Naive thymus-derived CD4-positive, alpha-beta T cell (primary cell): ENCODE measurements at regions not wholly inside any gene's neighbourhood (a gene's known extent, or its start where the extent isn't known, plus 50 kb on each side); places are given as distances from the start of the nearest gene placed in this dataset.

Experiments used
- ATAC-seq: fragments of 150-1000 bp; cut with Tn5 transposase; 2 replicates; pipeline ENCODE4 v1.10.0; 2021; ENCODE audit warnings: mild to moderate bottlenecking, moderate library complexity
- CTCF ChIA-PET: fragments of 350-600 bp; sonication (Branson Sonifier 250); formaldehyde crosslinking; loops from one replicate; lab custom pipeline; 2021; ENCODE audit warnings: antibody characterized with exemption; lab: Charles Lee
- POLR2A ChIA-PET: fragments of 350-600 bp; sonication (Branson Sonifier 250); formaldehyde crosslinking; loops from one replicate; lab custom pipeline; 2021; ENCODE audit warnings: antibody characterized with exemption, inconsistent platforms; lab: Charles Lee
- DNase-seq, 9 donors: peaks; one replicate each; pipeline versions ENCODE4 v3.0.0 to v3.0.0-alpha.2; 2020 to 2022; ENCODE audit warnings: mixed read lengths in 1 of 9
- H3K27ac ChIP-seq: one replicate; pipeline ENCODE4 v1.7.0; 2013; ENCODE audit warnings: mild to moderate bottlenecking, low read depth, low read length, moderate library complexity
- H3K27me3 ChIP-seq, 2 donors: one replicate each; pipeline ENCODE4 v1.7.0; 2013; ENCODE audit warnings: low read length in 2 of 2, mild to moderate bottlenecking in 2 of 2, moderate library complexity in 2 of 2; ENCODE audit not compliant: control insufficient read depth in 2 of 2, insufficient read depth in 2 of 2
- H3K36me3 ChIP-seq, 3 experiments: 1 replicate in 2 of 3; 2 replicates in 1 of 3; pipeline ENCODE4 v1.7.0; 2013; ENCODE audit warnings: low read length in 3 of 3, mild to moderate bottlenecking in 3 of 3, moderate library complexity in 1 of 3; ENCODE audit not compliant: insufficient read depth in 3 of 3, control insufficient read depth in 2 of 3
- H3K4me1 ChIP-seq, 2 donors: one replicate each; pipeline ENCODE4 v1.7.0; 2013; ENCODE audit warnings: low read length in 2 of 2, mild to moderate bottlenecking in 2 of 2, moderate library complexity in 1 of 2; ENCODE audit not compliant: control insufficient read depth in 2 of 2, insufficient read depth in 2 of 2
- H3K4me3 ChIP-seq: 2 replicates; pipeline ENCODE4 v1.7.0; 2013; ENCODE audit warnings: mild to moderate bottlenecking, low read length
- H3K9me3 ChIP-seq, 3 experiments: 1 replicate in 2 of 3; 2 replicates in 1 of 3; pipeline ENCODE4 v1.7.0; 2013; ENCODE audit warnings: low read length in 3 of 3; ENCODE audit not compliant: control insufficient read depth in 2 of 3
- H3K27ac Mint-ChIP-seq, 9 donors: one replicate each; pipeline ENCODE4 v1.8.0; 2020 to 2022; ENCODE audit warnings: mixed read lengths in 9 of 9, mild to moderate bottlenecking in 8 of 9, moderate library complexity in 5 of 9, inconsistent platforms in 2 of 9
- H3K27me3 Mint-ChIP-seq, 5 donors: one replicate each; pipeline ENCODE4 v1.8.0; 2021 to 2022; ENCODE audit warnings: mixed read lengths in 5 of 5, mild to moderate bottlenecking in 1 of 5
- H3K36me3 Mint-ChIP-seq, 5 donors: one replicate each; pipeline ENCODE4 v1.8.0; 2020 to 2022; ENCODE audit warnings: mixed read lengths in 5 of 5, mild to moderate bottlenecking in 3 of 5, inconsistent platforms in 1 of 5
- H3K4me1 Mint-ChIP-seq, 7 donors: one replicate each; pipeline ENCODE4 v1.8.0; 2020 to 2022; ENCODE audit warnings: mixed read lengths in 7 of 7, mild to moderate bottlenecking in 3 of 7, inconsistent platforms in 1 of 7
- H3K4me3 Mint-ChIP-seq, 10 donors: one replicate each; pipeline ENCODE4 v1.8.0; 2020 to 2022; ENCODE audit warnings: mild to moderate bottlenecking in 10 of 10, mixed read lengths in 10 of 10, moderate library complexity in 6 of 10, inconsistent platforms in 2 of 10
- H3K9me3 Mint-ChIP-seq, 11 donors: one replicate each; pipeline ENCODE4 v1.8.0; 2020 to 2022; ENCODE audit warnings: mixed read lengths in 11 of 11, mild to moderate bottlenecking in 4 of 11, inconsistent platforms in 1 of 11, moderate library complexity in 1 of 11
- intact Hi-C, 2 donors: fragments of 100-400 bp; cut with micrococcal nuclease; formaldehyde crosslinking; loops; one replicate each; pipeline ENCODE4 v1.15.1; 2023

GRCh38 chr3:23746441-23746840 lies 59.3 kb upstream of the UBE2E1 start:
- peaks cover 0 to 20% (median 0%) of the 10 kb centered on the region in 5 donors for H3K27me3 Mint-ChIP-seq
- H3K4me3 Mint-ChIP-seq = no peak overlapping the region
- no peaks in the 10 kb centered on the region for H3K27me3 ChIP-seq
- H3K36me3 Mint-ChIP-seq = no peaks in the 10 kb centered on the region
- ATAC-seq (no peak), DNase-seq (no peak)
- H3K27ac ChIP-seq = no peak overlapping the region
- H3K36me3 ChIP-seq = no peaks in the 10 kb centered on the region
- no peaks in the 10 kb centered on the region for H3K9me3 ChIP-seq
- H3K4me1 ChIP-seq = no peaks in the 10 kb centered on the region
- H3K27ac Mint-ChIP-seq = no peak overlapping the region
- peaks cover 0 to 5% (median 0%) of the 10 kb centered on the region in 7 donors for H3K4me1 Mint-ChIP-seq
- H3K4me3 ChIP-seq = no peak overlapping the region
- intact Hi-C loops = no loop called here
- ChIA-PET CTCF (no interaction called here), POLR2A (no interaction called here)
- H3K9me3 Mint-ChIP-seq = no peaks in the 10 kb centered on the region

- peaks cover 0 to 1% (median 0%) of the 10 kb centered on the region in 11 donors for H3K9me3 Mint-ChIP-seq
- H3K4me3 ChIP-seq = no peak overlapping the region
- ChIA-PET CTCF (no interaction called here), POLR2A (no interaction called here)
- ATAC-seq = no peak
- no peaks in the 10 kb centered on the region for H3K27me3 ChIP-seq
- H3K4me1 Mint-ChIP-seq = peaks cover 0 to 5% (median 0%) of the 10 kb centered on the region in 7 donors
- H3K4me3 Mint-ChIP-seq = no peak overlapping the region
- H3K4me1 ChIP-seq = no peaks in the 10 kb centered on the region
- peaks cover 0 to 13% (median 0%) of the 10 kb centered on the region in 5 donors for H3K27me3 Mint-ChIP-seq
- no peak for DNase-seq
- H3K9me3 ChIP-seq = no peaks in the 10 kb centered on the region
- intact Hi-C loops = no loop called here
- no peaks in the 10 kb centered on the region for H3K36me3 Mint-ChIP-seq
- H3K27ac Mint-ChIP-seq = no peak overlapping the region
- H3K36me3 ChIP-seq = no peaks in the 10 kb centered on the region
- no peak overlapping the region for H3K27ac ChIP-seq
These were observed 57.9 kb upstream of the UBE2E1 start for GRCh38 chr3:23747841-23748240.

GRCh38 chr3:23748398-23749110 lies 57.2 kb upstream of the UBE2E1 start:
- H3K27ac ChIP-seq = no peak overlapping the region
- H3K4me1 ChIP-seq = no peaks in the 10 kb centered on the region
- POLR2A ChIA-PET = no interaction called here
- Mint-ChIP-seq H3K9me3 (peaks cover 0 to 1% (median 0%) of the 10 kb centered on the region in 11 donors), H3K4me3 (no peak overlapping the region), H3K36me3 (no peaks in the 10 kb centered on the region), H3K4me1 (peaks cover 0 to 5% (median 0%) of the 10 kb centered on the region in 7 donors), H3K27ac (no peak overlapping the region), H3K27me3 (peaks cover 0 to 11% (median 0%) of the 10 kb centered on the region in 5 donors)
- CTCF ChIA-PET = no interaction called here
- no peaks in the 10 kb centered on the region for H3K9me3 ChIP-seq
- H3K36me3 ChIP-seq = no peaks in the 10 kb centered on the region
- no peaks in the 10 kb centered on the region for H3K27me3 ChIP-seq
- ATAC-seq = peak; percentile 77
- DNase-seq = no peak
- H3K4me3 ChIP-seq = no peak overlapping the region
- intact Hi-C loops = no loop called here

- Histone ChIP-seq H3K4me3 (no peak overlapping the region), H3K4me1 (no peaks in the 10 kb centered on the region), H3K27ac (no peak overlapping the region), H3K9me3 (no peaks in the 10 kb centered on the region), H3K27me3 (no peaks in the 10 kb centered on the region), H3K36me3 (no peaks in the 10 kb centered on the region)
- peaks cover 0 to 5% (median 0%) of the 10 kb centered on the region in 7 donors for H3K4me1 Mint-ChIP-seq
- ChIA-PET CTCF (no interaction called here), POLR2A (interaction anchor here (0.8 kb wide), 1 partner anchor 460 kb away, joined by 3 read pairs; no protein-coding TSS in a partner anchor)
- intact Hi-C loops = no loop called here
- ATAC-seq (no peak), DNase-seq (no peak)
- no peak overlapping the region for H3K27ac Mint-ChIP-seq
- no peak overlapping the region for H3K4me3 Mint-ChIP-seq
- H3K9me3 Mint-ChIP-seq = peaks cover 0 to 1% (median 0%) of the 10 kb centered on the region in 11 donors
- H3K27me3 Mint-ChIP-seq = peaks cover 0 to 10% (median 0%) of the 10 kb centered on the region in 5 donors
- no peaks in the 10 kb centered on the region for H3K36me3 Mint-ChIP-seq
These were observed 56.1 kb upstream of the UBE2E1 start for GRCh38 chr3:23749609-23750008.

GRCh38 chr3:23750573-23751210 lies 55.1 kb upstream of the UBE2E1 start:
- Histone ChIP-seq H3K36me3 (no peaks in the 10 kb centered on the region), H3K27ac (no peak overlapping the region), H3K9me3 (no peaks in the 10 kb centered on the region), H3K4me1 (no peaks in the 10 kb centered on the region), H3K4me3 (no peak overlapping the region), H3K27me3 (no peaks in the 10 kb centered on the region)
- H3K4me1 Mint-ChIP-seq = peaks cover 0 to 5% (median 0%) of the 10 kb centered on the region in 7 donors
- no peak overlapping the region for H3K27ac Mint-ChIP-seq
- DNase-seq (no peak), ATAC-seq (no peak)
- H3K36me3 Mint-ChIP-seq = no peaks in the 10 kb centered on the region
- peaks cover 0 to 1% (median 0%) of the 10 kb centered on the region in 11 donors for H3K9me3 Mint-ChIP-seq
- POLR2A ChIA-PET = no interaction called here
- CTCF ChIA-PET = no interaction called here
- intact Hi-C loops = no loop called here
- H3K27me3 Mint-ChIP-seq = peaks cover 0 to 8% (median 0%) of the 10 kb centered on the region in 5 donors
- no peak overlapping the region for H3K4me3 Mint-ChIP-seq

GRCh38 chr3:23751212-23751723 lies 54.5 kb upstream of the UBE2E1 start:
- no peak overlapping the region for H3K4me3 ChIP-seq
- ChIA-PET POLR2A (no interaction called here), CTCF (no interaction called here)
- ATAC-seq = no peak
- H3K27me3 ChIP-seq = no peaks in the 10 kb centered on the region
- no peaks in the 10 kb centered on the region for H3K4me1 ChIP-seq
- no peaks in the 10 kb centered on the region for H3K36me3 Mint-ChIP-seq
- H3K9me3 ChIP-seq = no peaks in the 10 kb centered on the region
- H3K27ac ChIP-seq = no peak overlapping the region
- intact Hi-C loops = no loop called here
- peaks cover 0 to 5% (median 0%) of the 10 kb centered on the region in 7 donors for H3K4me1 Mint-ChIP-seq
- H3K27ac Mint-ChIP-seq = no peak overlapping the region
- peaks cover 0 to 1% (median 0%) of the 10 kb centered on the region in 11 donors for H3K9me3 Mint-ChIP-seq
- H3K4me3 Mint-ChIP-seq = no peak overlapping the region
- peaks cover 0 to 14% (median 0%) of the 10 kb centered on the region in 5 donors for H3K27me3 Mint-ChIP-seq
- DNase-seq = no peak
- H3K36me3 ChIP-seq = no peaks in the 10 kb centered on the region
